HG03025 (cell line): ENCODE measurements at regions not wholly inside any gene's neighbourhood (a gene's known extent, or its start where the extent isn't known, plus 50 kb on each side); places are given as distances from the start of the nearest gene placed in this dataset.

Experiments
- ATAC-seq: cut with Tn5 transposase; IDR thresholded peaks from one replicate; pipeline ENCODE4 v1.9.1; 2021; ENCODE audit warnings: mild to moderate bottlenecking, moderate library complexity; ENCODE audit not compliant: unreplicated experiment, low FRiP score

DNA sequence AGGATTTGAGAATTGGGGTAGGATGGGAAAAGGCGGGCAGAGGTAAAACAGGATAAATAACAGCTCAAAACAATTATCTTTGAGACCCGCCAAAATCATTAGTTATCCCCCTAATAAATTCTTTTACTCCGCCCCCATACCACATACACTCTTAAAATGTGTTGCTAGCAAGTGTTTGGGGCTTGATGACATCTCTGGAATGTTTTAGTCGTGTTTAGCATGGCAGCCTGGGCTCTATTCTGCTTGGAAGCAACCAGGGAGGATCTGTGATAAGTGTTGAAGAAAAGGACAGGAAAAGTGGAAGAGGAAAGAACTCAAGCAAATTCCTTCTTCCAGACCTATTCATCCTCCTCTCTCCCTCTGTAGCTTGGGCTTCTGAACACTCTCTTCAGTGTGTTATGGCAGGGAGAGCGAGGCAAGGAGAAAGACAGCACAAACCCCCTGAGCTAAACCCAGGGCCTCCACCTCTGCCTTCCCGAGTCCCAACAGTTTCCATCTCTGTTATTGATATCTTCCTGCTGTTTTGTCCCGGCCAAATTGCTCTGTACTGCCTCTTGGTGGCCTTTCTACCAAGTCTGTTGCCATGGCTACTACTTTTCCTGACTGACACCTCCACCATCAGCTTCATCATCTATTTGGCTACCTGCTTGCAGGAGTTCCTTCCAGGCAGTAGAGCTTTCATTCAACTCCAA, 135.8 kb downstream of the RPL22L1 start:
- ATAC-seq: no peak

- ATAC-seq: no peak
Measured at GRCh38 chr3:170732660-170733245, 137.2 kb downstream of the RPL22L1 start.

GRCh38 chr3:170731281-170731680, 138.7 kb downstream of the RPL22L1 start:
- no peak for ATAC-seq

DNA sequence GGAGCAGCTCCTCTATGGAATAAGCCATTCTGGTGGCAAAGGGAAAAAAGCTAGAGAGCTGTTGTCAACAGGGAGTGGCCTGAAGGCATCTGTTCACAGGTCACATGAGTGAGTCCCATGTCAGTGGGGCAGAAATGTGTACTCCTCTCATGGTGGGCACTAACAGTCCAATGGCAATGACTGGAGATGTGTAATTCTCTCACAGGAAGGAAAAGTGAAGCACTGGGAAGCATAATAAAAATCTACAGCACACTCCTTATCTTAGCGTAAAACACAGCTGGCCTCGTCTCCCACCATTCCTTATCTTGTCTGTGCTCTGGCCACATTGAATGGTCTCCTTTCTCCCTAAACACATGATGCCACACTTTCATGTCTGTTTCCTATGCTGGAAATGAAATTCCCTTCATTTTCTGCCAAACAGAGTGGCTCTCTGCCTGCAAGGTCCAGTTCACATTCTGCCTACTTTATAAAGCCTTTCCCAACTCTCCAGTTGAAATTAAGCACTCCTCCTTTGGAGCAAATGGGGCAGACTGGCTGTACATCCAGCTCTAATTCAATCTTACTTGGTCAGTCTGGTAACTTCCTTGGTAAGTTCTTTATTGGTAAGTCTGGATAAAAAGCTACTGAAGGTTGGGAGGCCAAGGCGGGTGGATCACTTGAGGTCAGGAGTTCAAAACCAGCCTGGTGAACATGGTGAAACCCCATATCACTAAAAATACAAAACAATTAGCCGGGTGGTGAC, 139.8 kb downstream of the RPL22L1 start:
- ATAC-seq: no peak

DNA sequence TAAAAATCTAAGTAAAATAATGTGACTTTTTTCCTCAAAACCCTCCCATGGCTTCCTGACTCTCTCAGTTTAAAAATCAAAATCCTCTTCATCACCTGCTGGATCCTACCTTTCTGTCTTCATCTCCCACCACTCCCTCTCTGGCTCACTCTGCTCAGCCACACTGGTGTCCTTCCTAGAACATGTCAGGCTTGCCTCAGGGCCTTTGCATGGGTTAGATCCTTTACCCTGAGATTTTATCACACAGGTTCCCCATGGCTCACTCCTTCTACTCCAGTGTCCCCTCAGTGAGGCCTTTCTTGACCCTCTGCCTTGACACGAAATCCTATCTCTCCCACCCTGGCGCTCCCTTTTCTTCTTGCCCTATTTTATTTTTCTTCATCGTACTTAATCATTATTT, 141.8 kb downstream of the RPL22L1 start:
- ATAC-seq: no peak

DNA sequence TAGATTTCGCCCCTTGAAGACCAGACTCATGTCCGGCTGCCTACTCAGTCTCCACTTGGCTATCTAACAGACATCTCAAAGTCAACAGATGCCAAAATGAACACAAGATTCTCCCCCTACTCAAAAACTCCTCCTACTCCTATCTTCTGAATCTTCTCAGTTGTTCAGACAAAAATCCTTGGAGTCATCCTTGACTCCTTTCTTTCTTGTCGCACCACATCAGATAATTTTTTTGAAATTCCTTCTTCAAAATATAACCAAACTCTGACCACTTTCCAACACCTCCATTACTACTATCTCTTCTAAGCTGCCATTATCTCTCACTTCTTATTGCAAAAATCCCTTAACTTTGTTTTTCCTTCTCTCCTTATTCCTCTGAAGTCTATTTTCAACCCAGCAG, 141.9 kb upstream of the SLC7A14 start:
- ATAC-seq: no peak

- ATAC-seq: no peak
Measured at GRCh38 chr3:170726976-170727661, 141.2 kb upstream of the SLC7A14 start.

DNA sequence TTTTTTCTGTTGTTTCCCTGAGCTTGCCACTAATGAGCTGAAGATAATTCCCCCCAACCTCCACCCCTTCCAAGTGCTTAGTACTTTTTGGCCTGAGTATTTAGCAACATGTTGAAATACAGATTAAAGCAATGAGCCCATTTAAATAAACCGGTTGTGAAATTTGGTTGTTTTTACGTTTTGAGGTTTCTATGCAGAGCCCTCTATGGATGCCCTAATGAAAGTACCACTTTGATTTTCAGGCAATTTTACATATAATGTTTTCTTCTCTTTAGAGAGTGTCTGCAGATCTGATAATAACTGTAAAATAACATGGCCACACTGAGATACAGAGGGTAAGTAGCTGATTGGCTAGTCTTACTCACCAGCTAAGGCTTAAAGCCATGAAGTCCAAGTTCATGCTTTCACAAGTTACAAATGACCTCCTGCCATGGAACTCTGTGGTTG, 139.4 kb upstream of the SLC7A14 start:
- ATAC-seq: no peak

DNA sequence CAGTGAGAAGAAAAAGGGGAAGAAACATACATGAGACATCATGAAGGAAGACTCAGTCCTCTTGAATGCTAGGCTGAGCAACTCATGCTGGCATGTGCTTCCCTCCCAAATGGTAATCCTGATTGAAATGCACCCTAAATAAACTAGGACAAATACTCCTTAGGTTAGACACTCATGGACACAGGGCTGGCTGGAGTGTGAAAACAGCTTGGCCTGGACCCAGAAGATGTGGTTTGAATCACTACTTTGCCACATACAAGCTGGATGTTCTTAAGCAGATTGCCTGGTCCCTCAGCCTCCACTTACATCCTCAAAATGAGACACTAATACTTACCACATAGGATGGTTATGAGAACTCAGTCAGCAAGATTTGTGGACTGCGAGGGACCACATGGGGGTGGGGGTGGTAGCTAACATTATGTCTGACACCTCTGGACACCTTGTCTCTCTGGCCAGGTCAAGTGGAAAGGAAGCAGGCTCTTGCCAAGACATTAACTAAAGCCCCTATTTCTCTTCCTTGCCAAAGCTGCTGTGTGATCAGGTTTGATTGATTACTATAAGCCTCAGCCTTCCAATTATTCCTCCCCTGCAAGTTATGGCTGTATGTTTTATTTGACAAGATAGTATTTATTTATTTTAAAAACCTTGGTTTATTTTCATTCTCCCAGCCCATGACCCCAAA, 138.9 kb upstream of the SLC7A14 start:
- no peak for ATAC-seq

DNA sequence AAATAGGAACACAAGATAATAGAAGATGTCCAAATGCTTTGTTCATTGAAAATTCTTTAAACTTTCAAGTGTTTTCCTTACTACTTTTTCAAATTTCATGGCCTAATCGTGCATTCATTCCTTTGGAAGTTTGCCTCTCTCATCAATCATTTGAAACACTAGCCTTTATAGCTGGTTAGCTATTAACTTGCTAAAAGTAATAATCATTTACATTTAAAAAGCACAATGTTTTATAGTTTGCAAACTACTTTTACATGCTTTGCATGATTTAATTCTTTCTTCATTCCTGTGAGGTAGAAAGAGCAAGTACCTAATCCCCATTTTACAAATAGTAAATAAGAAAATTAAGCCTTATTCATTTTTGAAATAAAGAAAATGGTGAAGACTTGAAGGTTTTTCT, 137.4 kb upstream of the SLC7A14 start:
- no peak for ATAC-seq

- ATAC-seq: no peak
Measured at GRCh38 chr3:170721563-170721962, 135.7 kb upstream of the SLC7A14 start.

DNA sequence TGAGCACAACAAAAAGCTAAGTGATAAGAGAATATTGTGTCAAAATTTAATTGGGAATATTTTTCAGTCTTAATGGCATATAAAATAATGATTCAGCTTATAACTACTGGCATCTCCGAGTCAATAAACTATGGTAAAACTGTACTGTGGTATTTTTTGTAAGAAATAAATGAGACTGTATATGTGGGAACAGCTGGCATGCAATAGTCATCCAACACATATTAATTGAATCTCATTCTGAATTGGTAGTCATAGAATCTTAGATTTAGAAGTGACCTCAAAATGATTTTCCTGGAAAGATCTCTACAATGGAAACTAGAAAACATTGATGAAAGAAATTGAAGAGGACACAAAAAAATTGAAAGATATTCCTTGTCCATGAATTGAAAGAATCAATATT, 133.4 kb upstream of the SLC7A14 start:
- no peak for ATAC-seq

DNA sequence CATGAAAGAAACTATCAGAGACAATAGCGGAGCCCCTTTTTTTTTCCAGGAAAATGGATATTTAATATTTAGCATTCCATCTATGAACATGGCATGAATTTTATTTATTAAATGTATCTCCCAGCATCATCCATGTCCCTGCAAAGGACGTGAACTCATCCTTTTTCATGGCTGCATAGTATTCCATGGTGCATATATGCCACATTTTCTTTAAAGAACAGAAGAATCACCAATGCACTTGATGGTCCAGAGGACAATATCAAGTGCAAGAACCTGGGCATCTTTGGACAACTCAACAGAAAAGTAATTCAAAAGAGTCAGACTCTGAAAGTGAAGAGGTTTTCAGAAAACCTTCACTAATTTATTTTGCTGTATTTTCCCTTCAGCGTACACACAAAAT, 133.0 kb upstream of the SLC7A14 start:
- no peak for ATAC-seq

DNA sequence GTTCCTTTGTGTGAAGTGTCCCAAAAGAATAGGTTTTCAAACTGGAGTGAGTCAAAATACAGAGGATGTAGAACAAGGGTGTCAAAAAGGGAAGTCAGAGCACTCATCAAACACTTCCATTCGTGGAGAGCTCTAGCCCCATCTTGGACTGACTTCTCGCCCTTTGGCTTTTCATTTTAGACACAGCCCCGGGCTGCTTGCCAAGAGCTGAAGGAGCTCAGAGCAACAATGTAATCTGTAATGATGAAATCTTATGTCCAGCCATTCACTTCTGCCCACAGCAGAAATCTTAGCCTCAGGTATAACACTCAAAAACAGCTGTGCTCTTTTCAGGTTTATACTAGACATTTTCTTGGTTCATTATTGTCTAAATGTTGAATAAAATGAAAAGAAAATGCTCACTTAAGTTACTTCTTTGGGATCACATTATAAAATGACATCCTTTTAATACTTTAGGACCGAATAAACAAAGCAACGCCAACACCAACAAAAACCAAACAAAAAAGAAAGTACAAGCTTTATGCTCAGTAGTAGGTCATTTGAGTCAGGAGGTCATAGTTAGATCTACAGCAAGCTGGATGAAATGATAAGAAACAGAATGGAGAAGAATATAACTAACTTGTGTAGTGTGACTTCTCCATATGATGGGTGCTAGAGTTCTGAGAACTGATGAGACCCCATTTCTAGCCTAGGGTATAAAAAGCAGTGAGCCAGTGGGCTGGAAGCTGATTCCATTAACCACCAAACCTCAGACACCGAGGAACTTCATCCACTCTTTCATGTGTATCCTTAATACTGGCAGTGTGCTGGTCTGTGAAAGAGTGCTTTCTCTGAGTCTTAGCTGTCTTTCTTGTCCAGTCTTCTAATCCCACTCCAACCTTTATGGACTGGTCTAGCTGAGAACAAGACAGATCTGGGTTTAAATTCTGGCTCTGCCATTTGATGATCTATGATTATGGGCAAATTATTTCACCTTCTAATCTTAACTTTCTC, 131.8 kb upstream of the SLC7A14 start:
- ATAC-seq: no peak

- no peak for ATAC-seq
Measured at GRCh38 chr3:170716172-170716805, 130.4 kb upstream of the SLC7A14 start.

DNA sequence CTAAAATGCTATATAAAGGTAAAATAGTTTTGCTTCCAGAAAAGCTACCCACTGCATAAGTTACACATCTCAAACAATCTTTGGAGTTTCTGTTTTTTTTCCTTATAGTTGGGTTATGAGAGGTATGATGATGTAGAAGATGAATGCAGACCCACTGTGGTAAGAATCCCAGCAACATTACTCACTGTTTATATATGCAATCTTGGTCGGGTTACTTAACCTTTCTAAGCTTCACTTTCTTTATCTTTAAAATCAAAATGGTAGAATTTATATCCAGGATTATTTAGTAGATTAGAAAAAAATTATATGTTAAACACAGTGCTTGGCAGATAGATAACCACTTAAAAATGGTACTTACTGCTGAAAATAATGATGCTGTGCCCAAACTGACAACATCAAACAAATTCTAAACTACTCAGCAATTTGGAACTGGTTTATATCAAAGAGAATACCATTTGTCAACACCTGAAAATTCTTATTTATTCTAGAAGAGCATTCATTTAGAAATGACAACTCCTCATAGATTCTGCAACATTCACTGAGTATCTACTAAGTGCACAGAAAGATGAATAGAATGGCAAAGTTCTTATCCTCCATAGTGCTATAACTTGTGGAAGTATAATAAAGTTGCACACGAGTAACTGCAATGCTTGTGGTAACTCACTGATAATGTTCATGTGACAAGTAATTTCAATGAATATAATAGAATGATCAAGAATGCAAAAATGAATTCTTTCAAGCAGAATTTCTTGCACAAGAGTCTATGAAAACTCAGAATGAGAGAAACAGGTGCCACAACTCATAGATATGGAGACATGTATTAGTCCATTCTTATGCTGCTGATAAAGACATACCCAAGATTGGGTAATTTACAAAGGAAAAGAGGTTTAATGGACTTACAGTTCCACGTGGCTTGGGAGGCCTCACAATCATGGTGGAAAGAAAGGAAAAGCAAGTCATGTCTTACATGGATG, 129.0 kb upstream of the SLC7A14 start:
- no peak for ATAC-seq

GRCh38 chr3:170714122-170714521, 128.2 kb upstream of the SLC7A14 start:
- no peak for ATAC-seq

- no peak for ATAC-seq
Measured at GRCh38 chr3:170713653-170714052, 127.8 kb upstream of the SLC7A14 start.
